Activated CD8-positive, alpha-beta T cell treated with anti-CD3 and anti-CD28 coated beads for 36 hours (primary cell): ENCODE measurements at regions not wholly inside any gene's neighbourhood (a gene's known extent, or its start where the extent isn't known, plus 50 kb on each side); places are given as distances from the start of the nearest gene placed in this dataset.
A peak's percentile ranks its signal among the peaks of the same experiment; 100 is the strongest.
"Not testable (repeated sequence)": the region's sequence is repeated elsewhere in the genome, so short reads cannot be mapped to it uniquely, and the experiment has no call there.

Experiments
- ATAC-seq: fragments of 200-7000 bp; cut with Tn5 transposase; one replicate; pipeline ENCODE4 v1.10.0; 2021; ENCODE audit warnings: mild to moderate bottlenecking, moderate library complexity
- CTCF ChIA-PET: fragments of 350-600 bp; sonication (Branson Sonifier 250); formaldehyde crosslinking; loops from one replicate; lab custom pipeline; 2021; ENCODE audit warnings: antibody characterized with exemption; lab: Charles Lee
- POLR2A ChIA-PET: fragments of 350-600 bp; sonication (Branson Sonifier 250); formaldehyde crosslinking; loops from one replicate; lab custom pipeline; 2021; ENCODE audit warnings: antibody characterized with exemption; lab: Charles Lee
- DNase-seq: peaks from one replicate; pipeline ENCODE4 v3.0.0-alpha.2; 2020
- H3K27ac Mint-ChIP-seq: one replicate; pipeline ENCODE4 v1.8.0; 2021; ENCODE audit warnings: mild to moderate bottlenecking, mixed read lengths
- H3K27me3 Mint-ChIP-seq: one replicate; pipeline ENCODE4 v1.8.0; 2021; ENCODE audit warnings: mixed read lengths
- H3K36me3 Mint-ChIP-seq: one replicate; pipeline ENCODE4 v1.8.0; 2021; ENCODE audit warnings: low read depth, mixed read lengths
- H3K4me1 Mint-ChIP-seq: one replicate; pipeline ENCODE4 v1.8.0; 2021; ENCODE audit warnings: low read depth, mixed read lengths
- H3K4me3 Mint-ChIP-seq: one replicate; pipeline ENCODE4 v1.8.0; 2021; ENCODE audit warnings: mild to moderate bottlenecking, moderate library complexity, mixed read lengths
- H3K9me3 Mint-ChIP-seq: one replicate; pipeline ENCODE4 v1.8.0; 2021; ENCODE audit warnings: mixed read lengths
- intact Hi-C: fragments of 100-400 bp; cut with micrococcal nuclease; formaldehyde crosslinking; loops from one replicate; pipeline ENCODE4 v1.10.0; 2022
- TF ChIP-seq, protein P1 (sequence below): fragments of 200-600 bp; IDR thresholded peaks from one replicate; pipeline ENCODE4 v1.8.0; 2022; ENCODE audit warnings: antibody characterized with exemption, mild to moderate bottlenecking

DNA sequence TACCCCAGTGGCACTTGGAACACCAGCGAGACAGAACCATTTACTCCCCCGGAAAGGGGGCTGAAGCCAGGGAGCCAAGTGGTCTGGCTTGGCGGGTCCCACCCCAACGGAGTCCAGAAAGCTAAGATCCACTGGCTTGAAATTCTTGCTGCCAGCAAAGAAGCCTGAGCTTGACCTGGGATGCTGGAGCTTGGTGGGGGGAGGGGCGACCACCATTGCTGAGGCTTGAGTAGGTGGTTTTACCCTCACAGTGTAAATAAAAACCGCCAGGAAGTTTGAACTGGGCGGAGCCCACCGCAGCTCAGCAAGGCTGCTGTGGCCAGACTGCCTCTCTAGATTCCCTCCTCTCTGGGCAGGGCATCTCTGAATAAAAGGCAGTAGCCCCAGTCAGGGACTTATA lies 62.8 kb downstream of the RPS24 start:
- intact Hi-C loops, H3K27ac Mint-ChIP-seq, H3K4me1 Mint-ChIP-seq, ATAC-seq, POLR2A ChIA-PET, H3K36me3 Mint-ChIP-seq, H3K4me3 Mint-ChIP-seq, H3K9me3 Mint-ChIP-seq: not testable (repeated sequence)
- DNase-seq, result peak; percentile 22
- H3K27me3 Mint-ChIP-seq, result peaks cover 11% of the 10 kb centered on the region
- CTCF ChIA-PET, result interaction anchor here (1.2 kb wide), 1 partner anchor 49 kb away, joined by 4 read pairs; no protein-coding TSS in a partner anchor

DNA sequence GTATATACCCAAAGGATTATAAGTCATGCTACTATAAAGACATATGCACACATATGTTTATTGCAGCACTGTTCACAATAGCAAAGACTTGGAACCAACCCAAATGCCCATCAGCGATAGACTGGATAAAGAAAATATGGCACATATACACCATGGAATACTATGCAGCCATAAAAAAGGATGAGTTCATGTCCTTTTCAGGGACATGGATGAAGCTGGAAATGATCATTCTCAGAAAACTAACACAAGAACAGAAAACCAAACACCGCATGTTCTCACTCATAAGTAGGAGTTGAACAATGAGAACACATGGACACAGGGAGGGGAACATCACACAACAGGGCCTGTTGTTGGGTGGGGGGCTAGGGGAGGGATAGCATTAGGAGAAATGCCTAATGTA lies 68.9 kb downstream of the RPS24 start:
- intact Hi-C loops, H3K4me3 Mint-ChIP-seq, POLR2A ChIA-PET, H3K27me3 Mint-ChIP-seq, ATAC-seq, H3K36me3 Mint-ChIP-seq, CTCF ChIA-PET, H3K4me1 Mint-ChIP-seq, H3K27ac Mint-ChIP-seq, DNase-seq: not testable (repeated sequence)
- H3K9me3 Mint-ChIP-seq, result peaks cover 24% of the 10 kb centered on the region

DNA sequence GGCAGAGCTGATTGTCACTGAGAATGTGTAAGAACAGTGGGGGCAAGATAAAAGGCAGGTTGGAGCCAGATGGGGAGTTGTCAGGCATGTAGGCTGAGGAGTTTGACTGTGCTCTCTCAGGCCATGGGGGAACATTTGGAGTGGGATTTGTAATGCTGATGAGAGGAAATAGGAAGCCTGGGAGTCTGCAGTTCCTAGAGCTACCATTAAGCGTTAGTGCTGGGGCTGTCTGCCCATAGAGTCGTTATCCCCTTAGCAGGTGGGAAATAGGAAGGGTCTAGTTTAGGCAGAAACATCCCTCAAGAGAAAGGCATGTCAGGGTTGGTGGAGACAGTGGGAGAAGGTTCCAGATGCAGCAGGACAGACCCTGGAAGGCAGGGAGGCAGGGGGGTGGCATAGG lies 75.5 kb downstream of the RPS24 start:
- CTCF ChIA-PET, result no interaction called here
- intact Hi-C loops, result no loop called here
- ATAC-seq, result no peak
- Mint-ChIP-seq H3K9me3 (peaks cover 4% of the 10 kb centered on the region), H3K36me3 (no peaks in the 10 kb centered on the region), H3K4me3 (no peak overlapping the region), H3K27ac (no peak overlapping the region), H3K4me1 (no peaks in the 10 kb centered on the region), H3K27me3 (no peaks in the 10 kb centered on the region)
- POLR2A ChIA-PET, result no interaction called here
- no peak for DNase-seq
- TF ChIP-seq, protein P1, sequence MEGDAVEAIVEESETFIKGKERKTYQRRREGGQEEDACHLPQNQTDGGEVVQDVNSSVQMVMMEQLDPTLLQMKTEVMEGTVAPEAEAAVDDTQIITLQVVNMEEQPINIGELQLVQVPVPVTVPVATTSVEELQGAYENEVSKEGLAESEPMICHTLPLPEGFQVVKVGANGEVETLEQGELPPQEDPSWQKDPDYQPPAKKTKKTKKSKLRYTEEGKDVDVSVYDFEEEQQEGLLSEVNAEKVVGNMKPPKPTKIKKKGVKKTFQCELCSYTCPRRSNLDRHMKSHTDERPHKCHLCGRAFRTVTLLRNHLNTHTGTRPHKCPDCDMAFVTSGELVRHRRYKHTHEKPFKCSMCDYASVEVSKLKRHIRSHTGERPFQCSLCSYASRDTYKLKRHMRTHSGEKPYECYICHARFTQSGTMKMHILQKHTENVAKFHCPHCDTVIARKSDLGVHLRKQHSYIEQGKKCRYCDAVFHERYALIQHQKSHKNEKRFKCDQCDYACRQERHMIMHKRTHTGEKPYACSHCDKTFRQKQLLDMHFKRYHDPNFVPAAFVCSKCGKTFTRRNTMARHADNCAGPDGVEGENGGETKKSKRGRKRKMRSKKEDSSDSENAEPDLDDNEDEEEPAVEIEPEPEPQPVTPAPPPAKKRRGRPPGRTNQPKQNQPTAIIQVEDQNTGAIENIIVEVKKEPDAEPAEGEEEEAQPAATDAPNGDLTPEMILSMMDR, result no peak

DNA sequence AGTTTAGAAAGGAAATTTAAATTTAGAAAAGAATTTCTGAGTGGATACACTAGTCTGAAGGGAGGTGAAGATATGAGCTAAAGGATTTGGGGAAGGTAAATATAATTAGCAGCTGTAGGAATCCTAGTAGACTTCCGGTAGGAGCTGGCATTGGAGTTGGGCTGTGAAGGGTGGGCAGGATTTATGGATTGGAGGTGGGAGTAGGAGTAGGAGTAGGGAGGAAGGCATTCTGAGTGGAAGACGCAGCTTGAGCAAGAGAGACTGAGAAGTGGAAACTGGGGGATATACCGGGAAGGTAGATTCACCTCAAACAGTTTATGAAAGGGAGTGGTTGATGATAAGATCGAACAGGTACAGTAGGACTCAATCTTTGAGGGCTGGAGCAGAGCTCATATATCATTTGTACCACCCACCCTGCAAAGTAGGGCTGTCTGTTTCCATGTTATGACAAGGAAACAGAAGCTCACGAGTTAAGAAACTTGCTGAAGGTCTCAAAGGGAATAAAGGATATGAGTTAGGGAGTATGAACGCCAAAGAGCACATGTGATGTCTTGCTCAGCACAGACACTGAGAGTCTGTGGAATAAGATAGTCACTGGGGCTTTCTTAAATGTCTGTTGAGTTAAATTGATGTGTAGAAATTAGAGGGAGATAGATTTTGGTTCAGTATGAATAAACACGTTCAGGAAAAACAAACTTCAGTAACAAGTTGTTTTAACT lies 81.6 kb downstream of the RPS24 start:
- H3K4me3 Mint-ChIP-seq, result no peak overlapping the region
- ATAC-seq (no peak), DNase-seq (no peak)
- H3K9me3 Mint-ChIP-seq, result no peaks in the 10 kb centered on the region
- ChIA-PET CTCF (interaction anchor here (0.5 to 1.3 kb wide), 2 partner anchors 68 to 266 kb away, joined by 3 read pairs; no protein-coding TSS in a partner anchor), POLR2A (no interaction called here)
- H3K27me3 Mint-ChIP-seq, result peaks cover 2% of the 10 kb centered on the region
- intact Hi-C loops, result no loop called here
- no peaks in the 10 kb centered on the region for H3K4me1 Mint-ChIP-seq
- TF ChIP-seq, protein P1, result no peak
- no peaks in the 10 kb centered on the region for H3K36me3 Mint-ChIP-seq
- no peak overlapping the region for H3K27ac Mint-ChIP-seq

DNA sequence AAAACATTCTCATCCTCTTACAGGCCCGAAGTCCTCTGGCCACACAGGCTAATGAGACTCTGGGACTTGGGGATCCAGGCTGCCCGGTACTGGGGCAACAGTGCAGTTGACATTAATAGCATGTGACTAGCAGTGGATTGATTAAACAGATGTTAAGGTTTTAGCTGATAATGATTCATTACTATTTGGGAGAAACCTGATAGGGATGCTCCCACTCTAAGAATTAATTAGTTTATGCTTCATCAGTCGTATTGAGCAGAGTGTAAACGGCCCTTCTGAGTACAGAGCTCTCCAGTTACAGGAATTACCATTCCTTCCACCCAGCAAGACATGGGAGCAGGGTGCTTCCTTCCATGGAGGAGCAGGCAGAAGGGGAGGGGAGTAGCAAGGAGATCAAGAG lies 82.7 kb downstream of the RPS24 start:
- H3K36me3 Mint-ChIP-seq, result no peaks in the 10 kb centered on the region
- intact Hi-C loops, result no loop called here

DNA sequence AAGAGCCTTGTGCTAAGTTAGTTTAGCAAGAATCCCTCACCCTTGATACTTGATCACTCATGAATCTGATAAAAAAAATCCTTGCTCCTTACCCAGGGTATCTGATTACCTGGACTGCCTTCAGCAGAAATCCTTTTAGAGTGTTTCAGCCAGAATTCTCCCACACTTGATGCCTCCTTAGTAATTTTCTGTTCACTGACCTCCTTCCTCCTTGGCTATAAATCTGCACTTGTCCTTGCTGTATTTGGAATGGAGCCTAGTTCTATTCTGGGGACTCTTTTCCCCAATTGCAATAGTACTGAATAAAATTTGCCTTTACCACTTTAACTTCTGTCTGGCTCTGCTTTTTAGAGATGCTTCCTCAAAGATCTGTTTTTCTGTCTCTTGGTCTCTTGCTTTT lies 84.9 kb downstream of the RPS24 start:
- TF ChIP-seq, protein P1, result no peak
- ChIA-PET CTCF (no interaction called here), POLR2A (no interaction called here)
- H3K4me3 Mint-ChIP-seq, result no peak overlapping the region
- peaks cover 11% of the 10 kb centered on the region for H3K9me3 Mint-ChIP-seq
- H3K4me1 Mint-ChIP-seq, result no peaks in the 10 kb centered on the region
- no peak for ATAC-seq
- intact Hi-C loops, result no loop called here
- no peaks in the 10 kb centered on the region for H3K36me3 Mint-ChIP-seq
- DNase-seq, result no peak
- peaks cover 2% of the 10 kb centered on the region for H3K27me3 Mint-ChIP-seq
- no peak overlapping the region for H3K27ac Mint-ChIP-seq

More for the DNA sequence above, 82.7 kb downstream of the RPS24 start:
- POLR2A ChIA-PET, result no interaction called here
- no peak overlapping the region for H3K27ac Mint-ChIP-seq
- H3K27me3 Mint-ChIP-seq, result peaks cover 2% of the 10 kb centered on the region
- TF ChIP-seq, protein P1, result no peak
- CTCF ChIA-PET, result interaction anchor here (1.3 kb wide), 1 partner anchor 69 kb away, joined by 3 read pairs; no protein-coding TSS in a partner anchor
- ATAC-seq (no peak), DNase-seq (no peak)
- no peak overlapping the region for H3K4me3 Mint-ChIP-seq
- H3K9me3 Mint-ChIP-seq, result no peaks in the 10 kb centered on the region
- H3K4me1 Mint-ChIP-seq, result no peaks in the 10 kb centered on the region
